Calu3 (cell line): ENCODE measurements at regions not wholly inside any gene's neighbourhood (a gene's known extent, or its start where the extent isn't known, plus 50 kb on each side); places are given as distances from the start of the nearest gene placed in this dataset.

Experiments
- BruUV-seq: library from RNA; stranded (reverse); fragments of 400-500 nt; replicated peaks from 2 replicates; lab custom pipeline; 2021; lab: Mats Ljungman, UMichigan
- CTCF ChIA-PET: fragments of 300-600 bp; sonication (Branson Sonifier 250); formaldehyde crosslinking; loops from one replicate; lab custom pipeline; 2022; ENCODE audit warnings: antibody characterized with exemption; lab: Charles Lee
- DNase-seq: peaks from one replicate; pipeline ENCODE4 v3.0.0; 2022
- H3K27ac Mint-ChIP-seq: one replicate; pipeline ENCODE4 v1.8.0; 2022; ENCODE audit warnings: mixed read lengths; ENCODE audit not compliant: unreplicated experiment
- H3K27me3 Mint-ChIP-seq: one replicate; pipeline ENCODE4 v1.8.0; 2022; ENCODE audit warnings: mixed read lengths; ENCODE audit not compliant: unreplicated experiment
- H3K36me3 Mint-ChIP-seq: one replicate; pipeline ENCODE4 v1.8.0; 2022; ENCODE audit warnings: mild to moderate bottlenecking, moderate library complexity, mixed read lengths; ENCODE audit not compliant: insufficient read depth, unreplicated experiment
- H3K4me1 Mint-ChIP-seq: one replicate; pipeline ENCODE4 v1.8.0; 2022; ENCODE audit warnings: mild to moderate bottlenecking, low read depth, mixed read lengths; ENCODE audit not compliant: unreplicated experiment
- H3K4me3 Mint-ChIP-seq: one replicate; pipeline ENCODE4 v1.8.0; 2022; ENCODE audit warnings: mild to moderate bottlenecking, low read depth, moderate library complexity, mixed read lengths; ENCODE audit not compliant: unreplicated experiment
- H3K9me3 Mint-ChIP-seq: one replicate; pipeline ENCODE4 v1.8.0; 2022; ENCODE audit warnings: low read depth, mixed read lengths; ENCODE audit not compliant: unreplicated experiment
- intact Hi-C: fragments of 100-400 bp; cut with micrococcal nuclease; formaldehyde crosslinking; loops from one replicate; pipeline ENCODE4 v1.10.0; 2022; ENCODE audit not compliant: unreplicated experiment
- TF ChIP-seq, protein P1 (sequence below): fragments of 200-600 bp; IDR thresholded peaks from one replicate; pipeline ENCODE4 v1.8.0; 2022; ENCODE audit warnings: antibody characterized with exemption; ENCODE audit not compliant: unreplicated experiment

DNA sequence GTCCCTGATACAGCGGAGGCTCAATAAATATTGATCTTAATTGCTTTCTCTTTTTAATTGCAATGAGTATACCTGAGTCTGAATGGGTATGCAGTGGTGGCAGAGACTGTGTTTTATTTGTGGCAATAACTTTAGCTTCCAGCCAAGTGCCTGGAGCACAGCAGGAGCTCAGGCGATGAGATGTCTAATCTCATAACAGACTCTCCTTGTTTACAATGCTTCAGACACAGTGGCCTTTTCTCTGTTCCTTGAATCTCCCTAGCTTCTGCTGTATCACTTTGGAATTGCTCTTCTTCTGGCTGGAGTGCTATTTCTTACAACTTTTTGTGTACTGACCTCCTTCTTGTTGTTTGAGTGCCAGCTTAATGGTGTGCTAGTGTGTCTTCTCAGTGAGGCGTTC lies 91.5 kb upstream of the UNC5C start:
- intact Hi-C loops: no loop called here
- no peaks in the 10 kb centered on the region for H3K9me3 Mint-ChIP-seq
- no peak overlapping the region for H3K27ac Mint-ChIP-seq
- DNase-seq: no peak
- no peak overlapping the region for H3K4me3 Mint-ChIP-seq
- no peaks in the 10 kb centered on the region for H3K27me3 Mint-ChIP-seq
- no peaks in the 10 kb centered on the region for H3K36me3 Mint-ChIP-seq
- TF ChIP-seq, protein P1, sequence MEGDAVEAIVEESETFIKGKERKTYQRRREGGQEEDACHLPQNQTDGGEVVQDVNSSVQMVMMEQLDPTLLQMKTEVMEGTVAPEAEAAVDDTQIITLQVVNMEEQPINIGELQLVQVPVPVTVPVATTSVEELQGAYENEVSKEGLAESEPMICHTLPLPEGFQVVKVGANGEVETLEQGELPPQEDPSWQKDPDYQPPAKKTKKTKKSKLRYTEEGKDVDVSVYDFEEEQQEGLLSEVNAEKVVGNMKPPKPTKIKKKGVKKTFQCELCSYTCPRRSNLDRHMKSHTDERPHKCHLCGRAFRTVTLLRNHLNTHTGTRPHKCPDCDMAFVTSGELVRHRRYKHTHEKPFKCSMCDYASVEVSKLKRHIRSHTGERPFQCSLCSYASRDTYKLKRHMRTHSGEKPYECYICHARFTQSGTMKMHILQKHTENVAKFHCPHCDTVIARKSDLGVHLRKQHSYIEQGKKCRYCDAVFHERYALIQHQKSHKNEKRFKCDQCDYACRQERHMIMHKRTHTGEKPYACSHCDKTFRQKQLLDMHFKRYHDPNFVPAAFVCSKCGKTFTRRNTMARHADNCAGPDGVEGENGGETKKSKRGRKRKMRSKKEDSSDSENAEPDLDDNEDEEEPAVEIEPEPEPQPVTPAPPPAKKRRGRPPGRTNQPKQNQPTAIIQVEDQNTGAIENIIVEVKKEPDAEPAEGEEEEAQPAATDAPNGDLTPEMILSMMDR: no peak
- BruUV-seq: no TSS peak
- no peaks in the 10 kb centered on the region for H3K4me1 Mint-ChIP-seq
- CTCF ChIA-PET: no interaction called here

- intact Hi-C loops: no loop called here
- H3K27me3 Mint-ChIP-seq: no peaks in the 10 kb centered on the region
- H3K4me1 Mint-ChIP-seq: no peaks in the 10 kb centered on the region
- no TSS peak for BruUV-seq
- no peaks in the 10 kb centered on the region for H3K9me3 Mint-ChIP-seq
- H3K36me3 Mint-ChIP-seq: no peaks in the 10 kb centered on the region
- no peak for DNase-seq
- H3K27ac Mint-ChIP-seq: no peak overlapping the region
- CTCF ChIA-PET: no interaction called here
- H3K4me3 Mint-ChIP-seq: no peak overlapping the region
- TF ChIP-seq, protein P1: no peak
These were observed 90.2 kb upstream of the UNC5C start for GRCh38 chr4:95638920-95639501.

- TF ChIP-seq, protein P1: no peak
- intact Hi-C loops: no loop called here
- H3K27me3 Mint-ChIP-seq: no peaks in the 10 kb centered on the region
- H3K27ac Mint-ChIP-seq: no peak overlapping the region
- no TSS peak for BruUV-seq
- H3K4me3 Mint-ChIP-seq: no peak overlapping the region
- H3K4me1 Mint-ChIP-seq: no peaks in the 10 kb centered on the region
- DNase-seq: no peak
- CTCF ChIA-PET: no interaction called here
- H3K9me3 Mint-ChIP-seq: no peaks in the 10 kb centered on the region
- H3K36me3 Mint-ChIP-seq: no peaks in the 10 kb centered on the region
These were observed 88.3 kb upstream of the UNC5C start for GRCh38 chr4:95637043-95637600.

DNA sequence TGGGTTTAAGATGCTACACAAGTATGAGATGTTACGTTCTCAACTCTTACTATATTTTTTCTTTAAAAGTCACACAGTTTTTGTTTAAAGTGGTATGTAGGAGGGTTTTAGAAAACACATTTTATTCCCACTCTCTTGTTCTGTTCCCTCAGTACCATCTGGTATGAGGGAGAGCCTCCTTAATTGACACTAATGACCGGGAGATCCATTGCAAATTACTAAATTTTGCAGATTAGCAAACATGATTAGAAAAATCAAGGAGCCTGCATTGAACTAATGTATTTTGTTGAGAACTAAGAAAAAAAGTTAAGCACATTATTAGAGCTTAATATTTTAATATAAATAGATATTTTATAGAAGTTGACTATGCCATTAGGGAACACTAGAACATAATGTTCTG lies 87.3 kb upstream of the UNC5C start:
- no peak overlapping the region for H3K4me3 Mint-ChIP-seq
- DNase-seq: no peak
- no TSS peak for BruUV-seq
- H3K9me3 Mint-ChIP-seq: no peaks in the 10 kb centered on the region
- no peaks in the 10 kb centered on the region for H3K4me1 Mint-ChIP-seq
- TF ChIP-seq, protein P1: no peak
- intact Hi-C loops: no loop called here
- H3K36me3 Mint-ChIP-seq: no peaks in the 10 kb centered on the region
- no peaks in the 10 kb centered on the region for H3K27me3 Mint-ChIP-seq
- no peak overlapping the region for H3K27ac Mint-ChIP-seq
- CTCF ChIA-PET: no interaction called here
